Endothelial cell of umbilical vein (primary cell): ENCODE measurements at regions not wholly inside any gene's neighbourhood (a gene's known extent, or its start where the extent isn't known, plus 50 kb on each side); places are given as distances from the start of the nearest gene placed in this dataset.

ENCODE experiments used
- BruUV-seq: library from RNA; stranded (reverse); fragments of 400-500 nt; replicated peaks from 2 replicates; lab custom pipeline; 2021; lab: Mats Ljungman, UMichigan
- CTCF ChIA-PET: fragments of 300-600, 350-600 bp; sonication (Branson Sonifier 250); formaldehyde crosslinking; loops from one replicate; lab custom pipeline; 2021; ENCODE audit warnings: antibody characterized with exemption, inconsistent platforms; lab: Charles Lee
- POLR2A ChIA-PET: fragments of 300-600, 350-600 bp; sonication (Branson Sonifier 250); formaldehyde crosslinking; loops from one replicate; lab custom pipeline; 2021; ENCODE audit warnings: antibody characterized with exemption, inconsistent platforms; lab: Charles Lee
- DNase-seq: peaks from one replicate; pipeline ENCODE4 v3.0.0-alpha.2; 2011; ENCODE audit warnings: low read depth, low spot score
- FAIRE-seq: peaks from 2 replicates; lab custom pipeline; 2011; peaks lifted over from hg19 to GRCh38; lab: Jason Lieb, UNC
- H2AFZ ChIP-seq: 2 replicates; pipeline ENCODE4 v1.6.0; 2012; ENCODE audit warnings: low read depth, low read length, control low read depth, inconsistent platforms
- H3K27ac ChIP-seq: 2 replicates; pipeline ENCODE4 v1.5.1; 2011; ENCODE audit warnings: low read depth, mild to moderate bottlenecking, control low read depth, low read length, moderate library complexity; ENCODE audit not compliant: insufficient read depth
- H3K27me3 ChIP-seq, 2 experiments: 2 replicates each; pipeline versions ENCODE4 v1.6.0 to v1.6.1; 2011; ENCODE audit warnings: low read length in 2 of 2, mixed read lengths in 1 of 2; ENCODE audit not compliant: control insufficient read depth in 2 of 2, insufficient read depth in 2 of 2
- H3K36me3 ChIP-seq, 2 experiments: 2 replicates in 1 of 2; 3 replicates in 1 of 2; pipeline ENCODE4 v1.5.1; 2011; ENCODE audit warnings: low read length in 2 of 2, mild to moderate bottlenecking in 1 of 2, moderate library complexity in 1 of 2; ENCODE audit not compliant: control insufficient read depth in 2 of 2, insufficient read depth in 2 of 2; ENCODE audit errors: extremely low read depth in 1 of 2
- H3K4me1 ChIP-seq: 3 replicates; pipeline ENCODE4 v1.5.1; 2011; ENCODE audit warnings: mild to moderate bottlenecking, low read length; ENCODE audit not compliant: control insufficient read depth, insufficient read depth; ENCODE audit errors: extremely low read depth
- H3K4me2 ChIP-seq: 2 replicates; pipeline ENCODE4 v1.6.1; 2011; ENCODE audit warnings: low read length, control low read depth, mixed read lengths; ENCODE audit not compliant: insufficient read depth
- H3K4me3 ChIP-seq, 3 experiments: fragments of 200-600 bp in 1 of 3; sonication (generic), shearing (Covaris generic) in 1 of 3; replicated peaks in 1 of 3; 2 replicates each; pipeline ENCODE4 v1.5.1; 2011 to 2016; ENCODE audit warnings: control low read depth in 3 of 3, low read length in 3 of 3, mild to moderate bottlenecking in 2 of 3, inconsistent platforms in 1 of 3, low read depth in 1 of 3, moderate library complexity in 1 of 3; ENCODE audit not compliant: insufficient read depth in 1 of 3
- H3K79me2 ChIP-seq: 2 replicates; pipeline ENCODE4 v1.6.0; 2012; ENCODE audit warnings: low read length, inconsistent platforms; ENCODE audit not compliant: control insufficient read depth, insufficient read depth
- H3K9ac ChIP-seq: replicated peaks from 2 replicates; pipeline ENCODE3; 2011; ENCODE audit warnings: low read length, control low read depth; ENCODE audit not compliant: insufficient read depth; ENCODE audit errors: extremely low read depth
- H3K9me1 ChIP-seq: replicated peaks from 3 replicates; pipeline ENCODE4 v1.6.0; 2011; ENCODE audit warnings: mild to moderate bottlenecking, low read length; ENCODE audit not compliant: control insufficient read depth, insufficient read depth; ENCODE audit errors: extremely low read depth
- H3K9me3 ChIP-seq: replicated peaks from 2 replicates; pipeline ENCODE4 v1.5.1; 2012; ENCODE audit warnings: low read length, inconsistent platforms; ENCODE audit not compliant: control insufficient read depth, insufficient read depth
- H4K20me1 ChIP-seq: replicated peaks from 2 replicates; pipeline ENCODE3; 2011; ENCODE audit warnings: mild to moderate bottlenecking, low read length; ENCODE audit not compliant: control insufficient read depth, insufficient read depth; ENCODE audit errors: extremely low read depth
- EZH2 ChIP-seq: IDR thresholded peaks from 2 replicates; pipeline ENCODE4 v1.6.1; 2012; ENCODE audit warnings: borderline replicate concordance, low read depth, mild to moderate bottlenecking, moderate library complexity, low read length, inconsistent platforms; ENCODE audit not compliant: severe bottlenecking
- FOS ChIP-seq: IDR thresholded peaks from 2 replicates; pipeline ENCODE4 v1.6.1; 2011; ENCODE audit warnings: mild to moderate bottlenecking, low read length, moderate library complexity, borderline replicate concordance; ENCODE audit not compliant: insufficient read depth
- GATA2 ChIP-seq: IDR thresholded peaks from 2 replicates; pipeline ENCODE4 v1.7.0; 2011; ENCODE audit warnings: low read depth, mild to moderate bottlenecking, moderate library complexity, mixed read lengths, low read length; ENCODE audit not compliant: insufficient read length, insufficient read depth
- JUN ChIP-seq: IDR thresholded peaks from 2 replicates; pipeline ENCODE4 v1.6.1; 2011; ENCODE audit warnings: borderline replicate concordance, low read depth; ENCODE audit not compliant: insufficient read length, insufficient read depth
- MYC ChIP-seq: IDR thresholded peaks from one replicate; pipeline ENCODE4 v1.6.1; 2011; ENCODE audit warnings: mild to moderate bottlenecking, low read depth, low read length
- POLR2A ChIP-seq: IDR thresholded peaks from 2 replicates; pipeline ENCODE4 v1.6.1; 2012; ENCODE audit warnings: low read depth, mild to moderate bottlenecking, control low read depth, low read length
- POLR2AphosphoS5 ChIP-seq: IDR thresholded peaks from 2 replicates; pipeline ENCODE4 v1.6.1; 2012; ENCODE audit warnings: low read depth, mild to moderate bottlenecking, control low read depth, low read length, moderate library complexity; ENCODE audit not compliant: insufficient read depth
- dilution Hi-C: fragments of 300-500 bp; cut with MboI; formaldehyde crosslinking; loops from one replicate; pipeline ENCODE4 v1.15.0; 2019; ENCODE audit warnings: low sequenced_read_pairs; ENCODE audit not compliant: extremely low pct_ligation_motif_present
- intact Hi-C: fragments of 100-400 bp; cut with micrococcal nuclease; formaldehyde crosslinking; loops from one replicate; pipeline ENCODE4 v1.10.0; 2022
- TF ChIP-seq, protein P1 (sequence below), 2 donors: IDR thresholded peaks; 1 replicate in 1 of 2; 2 replicates in 1 of 2; pipeline ENCODE4 v1.5.1; 2011; ENCODE audit warnings: low read length in 2 of 2, mild to moderate bottlenecking in 2 of 2, moderate library complexity in 2 of 2, control low read depth in 1 of 2, inconsistent platforms in 1 of 2, low read depth in 1 of 2; ENCODE audit not compliant: insufficient read depth in 1 of 2; ENCODE audit errors: extremely low read depth in 1 of 2
- TF ChIP-seq, protein P2 (sequence below): IDR thresholded peaks from 2 replicates; pipeline ENCODE4 v1.6.1; 2011; ENCODE audit not compliant: insufficient read depth, insufficient read length

- intact Hi-C loops = no loop called here
- no peak overlapping the region for H3K27ac ChIP-seq
- H4K20me1 ChIP-seq = no peaks in the 10 kb centered on the region
- H3K27me3 ChIP-seq = no peaks in the 10 kb centered on the region
- no peaks in the 10 kb centered on the region for H3K79me2 ChIP-seq
- H3K9me3 ChIP-seq = peaks cover 1% of the 10 kb centered on the region
- FAIRE-seq (no peak), DNase-seq (no peak)
- no peak overlapping the region for H2AFZ ChIP-seq
- ChIA-PET CTCF (no interaction called here), POLR2A (no interaction called here)
- TF ChIP-seq, protein P1, sequence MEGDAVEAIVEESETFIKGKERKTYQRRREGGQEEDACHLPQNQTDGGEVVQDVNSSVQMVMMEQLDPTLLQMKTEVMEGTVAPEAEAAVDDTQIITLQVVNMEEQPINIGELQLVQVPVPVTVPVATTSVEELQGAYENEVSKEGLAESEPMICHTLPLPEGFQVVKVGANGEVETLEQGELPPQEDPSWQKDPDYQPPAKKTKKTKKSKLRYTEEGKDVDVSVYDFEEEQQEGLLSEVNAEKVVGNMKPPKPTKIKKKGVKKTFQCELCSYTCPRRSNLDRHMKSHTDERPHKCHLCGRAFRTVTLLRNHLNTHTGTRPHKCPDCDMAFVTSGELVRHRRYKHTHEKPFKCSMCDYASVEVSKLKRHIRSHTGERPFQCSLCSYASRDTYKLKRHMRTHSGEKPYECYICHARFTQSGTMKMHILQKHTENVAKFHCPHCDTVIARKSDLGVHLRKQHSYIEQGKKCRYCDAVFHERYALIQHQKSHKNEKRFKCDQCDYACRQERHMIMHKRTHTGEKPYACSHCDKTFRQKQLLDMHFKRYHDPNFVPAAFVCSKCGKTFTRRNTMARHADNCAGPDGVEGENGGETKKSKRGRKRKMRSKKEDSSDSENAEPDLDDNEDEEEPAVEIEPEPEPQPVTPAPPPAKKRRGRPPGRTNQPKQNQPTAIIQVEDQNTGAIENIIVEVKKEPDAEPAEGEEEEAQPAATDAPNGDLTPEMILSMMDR (IDR thresholded peaks at IDR 0.05; ENCODE audit: extremely low read depth in 1 of 2, insufficient read depth in 1 of 2, low read depth in 1 of 2, low read length in 2 of 2) = no peak
- TF ChIP-seq EZH2 (no peak), GATA2 (no peak), MYC (no peak), JUN (no peak), POLR2A (no peak), POLR2AphosphoS5 (no peak), FOS (no peak)
- TF ChIP-seq, protein P2, sequence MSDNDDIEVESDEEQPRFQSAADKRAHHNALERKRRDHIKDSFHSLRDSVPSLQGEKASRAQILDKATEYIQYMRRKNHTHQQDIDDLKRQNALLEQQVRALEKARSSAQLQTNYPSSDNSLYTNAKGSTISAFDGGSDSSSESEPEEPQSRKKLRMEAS = no peak
- H3K9ac ChIP-seq = no peak overlapping the region
- no peaks in the 10 kb centered on the region for H3K9me1 ChIP-seq
- no peak overlapping the region for H3K4me3 ChIP-seq
- H3K4me2 ChIP-seq = no peak overlapping the region
- H3K36me3 ChIP-seq = no peaks in the 10 kb centered on the region
- BruUV-seq = no TSS peak
- H3K4me1 ChIP-seq = no peaks in the 10 kb centered on the region
- dilution Hi-C loops = no loop called here
These were observed 1295.8 kb upstream of the TENM3 start for GRCh38 chr4:180947425-180947824.
